RWPE1 (cell line): ENCODE measurements at regions not wholly inside any gene's neighbourhood (a gene's known extent, or its start where the extent isn't known, plus 50 kb on each side); places are given as distances from the start of the nearest gene placed in this dataset.

ENCODE experiments used
- CTCF ChIA-PET: fragments of 350-600 bp; sonication (Branson Sonifier 250); formaldehyde crosslinking; extraction: SDS; loops from one replicate; lab custom pipeline; 2021; lab: Yijun Ruan, JAX
- POLR2A ChIA-PET: fragments of 400-600 bp; formaldehyde crosslinking; extraction: SDS; loops from one replicate; lab custom pipeline; 2020; ENCODE audit warnings: antibody characterized with exemption; ENCODE audit not compliant: low non-redundant PET; lab: Yijun Ruan, JAX
- DNase-seq: peaks from one replicate; pipeline ENCODE4 v3.0.0; 2012; ENCODE audit warnings: low spot score
- H3K27ac ChIP-seq: fragments of 450-650 bp; 2 replicates; pipeline ENCODE4 v1.5.1; 2017
- TF ChIP-seq, protein P1 (sequence below): fragments of 450-650 bp; conservative IDR thresholded peaks from 2 replicates; pipeline ENCODE4 v1.5.1; 2017; ENCODE audit warnings: low read depth, mild to moderate bottlenecking

DNA sequence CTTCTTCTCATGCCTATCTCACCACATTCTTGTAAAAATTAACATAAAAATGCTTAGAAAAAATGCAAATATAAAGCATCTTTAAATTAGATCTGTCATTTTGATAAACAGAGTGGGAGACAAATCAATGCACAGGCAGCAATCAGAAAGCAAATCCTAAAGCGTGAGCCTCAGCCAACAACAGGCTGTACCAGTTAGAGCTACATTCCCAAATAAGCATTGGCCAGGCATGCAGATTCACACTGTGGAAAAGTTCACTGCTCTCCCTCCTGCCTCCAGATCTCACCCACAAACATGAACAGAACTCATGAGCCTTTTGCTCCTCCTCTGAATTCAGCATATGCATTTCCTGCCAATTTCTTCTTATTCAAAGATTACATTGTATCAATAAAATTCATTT lies 115.2 kb upstream of the FAT3 start:
- TF ChIP-seq, protein P1, sequence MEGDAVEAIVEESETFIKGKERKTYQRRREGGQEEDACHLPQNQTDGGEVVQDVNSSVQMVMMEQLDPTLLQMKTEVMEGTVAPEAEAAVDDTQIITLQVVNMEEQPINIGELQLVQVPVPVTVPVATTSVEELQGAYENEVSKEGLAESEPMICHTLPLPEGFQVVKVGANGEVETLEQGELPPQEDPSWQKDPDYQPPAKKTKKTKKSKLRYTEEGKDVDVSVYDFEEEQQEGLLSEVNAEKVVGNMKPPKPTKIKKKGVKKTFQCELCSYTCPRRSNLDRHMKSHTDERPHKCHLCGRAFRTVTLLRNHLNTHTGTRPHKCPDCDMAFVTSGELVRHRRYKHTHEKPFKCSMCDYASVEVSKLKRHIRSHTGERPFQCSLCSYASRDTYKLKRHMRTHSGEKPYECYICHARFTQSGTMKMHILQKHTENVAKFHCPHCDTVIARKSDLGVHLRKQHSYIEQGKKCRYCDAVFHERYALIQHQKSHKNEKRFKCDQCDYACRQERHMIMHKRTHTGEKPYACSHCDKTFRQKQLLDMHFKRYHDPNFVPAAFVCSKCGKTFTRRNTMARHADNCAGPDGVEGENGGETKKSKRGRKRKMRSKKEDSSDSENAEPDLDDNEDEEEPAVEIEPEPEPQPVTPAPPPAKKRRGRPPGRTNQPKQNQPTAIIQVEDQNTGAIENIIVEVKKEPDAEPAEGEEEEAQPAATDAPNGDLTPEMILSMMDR = no peak
- ChIA-PET CTCF (no interaction called here), POLR2A (no interaction called here)
- H3K27ac ChIP-seq = no peak overlapping the region
- DNase-seq = no peak

DNA sequence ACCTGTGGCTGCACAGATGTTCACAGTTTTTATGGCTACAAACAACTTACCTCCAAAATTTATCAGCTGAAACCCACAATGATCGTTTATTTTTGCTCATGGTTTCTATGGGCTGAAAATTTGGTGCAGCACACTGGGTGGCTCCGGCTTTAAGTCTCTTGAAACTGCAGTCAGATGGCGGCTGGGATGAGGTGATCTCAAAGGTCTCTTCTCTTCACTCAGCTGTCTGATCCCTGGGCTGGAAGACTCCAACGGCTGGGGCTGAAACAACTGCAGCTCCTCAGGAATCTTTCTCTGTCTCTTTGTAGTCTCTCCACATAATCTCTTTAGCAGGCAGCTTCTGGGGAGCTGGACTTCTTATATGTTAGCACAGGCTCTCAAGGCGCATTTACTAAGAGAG lies 117.3 kb upstream of the FAT3 start:
- ChIA-PET POLR2A (no interaction called here), CTCF (no interaction called here)
- TF ChIP-seq, protein P1 = no peak
- DNase-seq = no peak
- no peak overlapping the region for H3K27ac ChIP-seq

DNA sequence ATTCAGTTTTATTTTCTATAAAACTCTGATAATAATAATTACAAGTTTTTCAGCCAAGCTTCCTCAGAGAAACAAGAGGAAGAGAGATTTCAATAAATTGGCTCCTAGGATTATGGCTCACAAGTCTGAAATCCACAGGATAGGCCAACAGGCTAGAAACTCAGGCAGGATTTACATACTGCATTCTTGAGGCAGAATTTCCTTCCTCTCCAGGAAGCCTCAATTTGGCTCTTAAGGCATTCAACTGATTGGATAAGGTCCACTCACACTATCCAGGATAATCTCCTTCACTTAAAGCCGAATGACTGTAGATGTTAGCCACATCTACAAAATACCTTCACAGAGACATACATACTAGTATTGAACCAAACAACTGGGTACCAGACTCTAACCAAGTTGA lies 120.3 kb upstream of the FAT3 start:
- TF ChIP-seq, protein P1 = no peak
- CTCF ChIA-PET = no interaction called here
- DNase-seq = no peak
- POLR2A ChIA-PET = no interaction called here
- no peak overlapping the region for H3K27ac ChIP-seq

DNA sequence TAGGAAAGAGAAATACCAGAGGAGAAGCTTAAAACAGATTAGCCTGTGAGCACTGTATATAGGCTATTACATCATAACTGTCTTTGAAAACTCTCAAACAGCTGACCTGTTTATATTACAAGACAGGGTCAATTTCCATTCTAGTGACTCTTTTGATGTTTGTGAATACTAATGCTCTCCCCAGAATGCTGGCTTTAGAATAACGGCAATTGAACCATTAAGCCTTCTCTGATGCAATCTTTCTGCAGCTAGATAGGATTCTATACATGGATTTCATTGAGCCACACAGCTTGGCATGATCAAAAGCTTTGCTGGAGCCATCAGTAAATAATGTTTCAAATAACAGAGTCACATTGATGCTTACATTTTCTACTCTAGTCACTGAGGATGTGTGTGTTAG lies 122.7 kb upstream of the FAT3 start:
- TF ChIP-seq, protein P1 = no peak
- DNase-seq = no peak
- no peak overlapping the region for H3K27ac ChIP-seq
- ChIA-PET POLR2A (no interaction called here), CTCF (no interaction called here)

DNA sequence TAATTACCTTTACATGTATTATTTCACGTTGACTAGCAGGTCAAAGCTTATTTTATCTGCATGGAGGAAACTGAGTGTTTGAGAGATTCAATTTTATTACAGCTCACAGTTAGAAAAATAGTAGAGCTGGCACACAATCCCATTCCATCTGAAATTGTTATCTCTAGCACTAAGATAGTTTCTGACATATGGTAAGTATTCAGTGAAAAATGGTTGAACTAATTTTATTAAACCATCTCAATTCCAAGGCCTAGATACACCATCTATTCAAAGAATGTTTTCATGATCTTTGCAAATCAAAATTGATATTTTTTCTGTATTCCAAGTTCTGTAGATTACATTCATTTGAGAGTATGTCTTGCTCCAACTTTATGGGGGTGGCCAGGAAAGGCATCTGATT lies 125.4 kb upstream of the FAT3 start:
- TF ChIP-seq, protein P1 = no peak
- ChIA-PET CTCF (no interaction called here), POLR2A (no interaction called here)
- DNase-seq = no peak
- H3K27ac ChIP-seq = no peak overlapping the region

DNA sequence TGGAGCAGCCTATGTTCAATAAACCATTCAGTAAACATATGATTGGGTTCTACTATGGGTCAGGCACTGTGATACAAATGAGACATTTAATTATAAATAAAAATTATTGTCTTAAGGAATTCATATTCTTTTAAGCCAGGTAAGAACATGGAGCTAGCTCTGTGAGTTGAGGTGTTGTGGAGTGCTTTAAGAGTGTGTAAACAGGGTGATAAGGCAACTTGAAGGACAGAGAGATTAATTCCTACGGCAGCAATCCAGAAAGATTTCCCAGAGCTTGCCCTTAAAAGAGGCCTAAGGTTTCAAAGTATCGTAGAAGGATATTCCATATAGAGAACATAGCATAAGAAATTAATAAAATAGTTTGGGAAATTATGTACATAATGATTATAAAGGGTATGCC lies 126.4 kb upstream of the FAT3 start:
- no peak overlapping the region for H3K27ac ChIP-seq
- TF ChIP-seq, protein P1 = no peak
- ChIA-PET POLR2A (no interaction called here), CTCF (no interaction called here)
- DNase-seq = no peak
